Right hindlimb (tissue), 1 donor: ENCODE measurements at regions not wholly inside any gene's neighbourhood (a gene's known extent, or its start where the extent isn't known, plus 50 kb on each side); places are given as distances from the start of the nearest gene placed in this dataset.
"Not testable (repeated sequence)": the region's sequence is repeated elsewhere in the genome, so short reads cannot be mapped to it uniquely, and the experiment has no call there.

Experiments
- DNase-seq: peaks from one replicate; pipeline ENCODE4 v3.0.0-alpha.2; 2018

- DNase-seq = no peak
Observed at GRCh38 chr4:79174490-79175252, 151.2 kb downstream of the NAA11 start.

- DNase-seq = no peak
Observed at GRCh38 chr4:79173186-79173585, 152.7 kb downstream of the NAA11 start.

- DNase-seq = no peak
Observed at GRCh38 chr4:79170077-79170476, 155.8 kb downstream of the NAA11 start.

- no peak for DNase-seq
Observed at GRCh38 chr4:79164907-79165610, 160.8 kb downstream of the NAA11 start.

GRCh38 chr4:79163981-79164490, 161.8 kb downstream of the NAA11 start:
- no peak for DNase-seq

- DNase-seq = no peak
Observed at GRCh38 chr4:79160962-79161361, 164.9 kb downstream of the NAA11 start.

- DNase-seq = not testable (repeated sequence)
Observed at GRCh38 chr4:79158705-79159104, 167.2 kb downstream of the NAA11 start.

GRCh38 chr4:79155336-79155735, 170.5 kb downstream of the NAA11 start:
- no peak for DNase-seq

GRCh38 chr4:79150820-79151416, 174.9 kb downstream of the NAA11 start:
- DNase-seq = no peak

GRCh38 chr4:79148369-79148768, 177.5 kb downstream of the NAA11 start:
- no peak for DNase-seq

- DNase-seq = no peak
Observed at GRCh38 chr4:79147251-79147650, 178.6 kb downstream of the NAA11 start.

- peak; percentile 19 for DNase-seq
Observed at GRCh38 chr4:79141530-79141929, 184.3 kb downstream of the NAA11 start.

GRCh38 chr4:79134767-79135166, 191.1 kb downstream of the NAA11 start:
- DNase-seq = no peak

GRCh38 chr4:79132826-79133225, 193.0 kb downstream of the NAA11 start:
- DNase-seq = no peak

- DNase-seq = no peak
Observed at GRCh38 chr4:79121875-79122358, 182.7 kb upstream of the PAQR3 start.

- DNase-seq = no peak
Observed at GRCh38 chr4:79121223-79121622, 182.0 kb upstream of the PAQR3 start.

- not testable (repeated sequence) for DNase-seq
Observed at GRCh38 chr4:79117051-79117450, 177.8 kb upstream of the PAQR3 start.

- DNase-seq = no peak
Observed at GRCh38 chr4:79107014-79107413, 167.8 kb upstream of the PAQR3 start.

- DNase-seq = no peak
Observed at GRCh38 chr4:79088946-79089691, 149.9 kb upstream of the PAQR3 start.

GRCh38 chr4:79087071-79087470, 147.8 kb upstream of the PAQR3 start:
- no peak for DNase-seq

GRCh38 chr4:79083406-79084010, 144.3 kb upstream of the PAQR3 start:
- DNase-seq = no peak

GRCh38 chr4:79082997-79083396, 143.8 kb upstream of the PAQR3 start:
- no peak for DNase-seq
